Panc1 (cell line): ENCODE measurements at regions not wholly inside any gene's neighbourhood (a gene's known extent, or its start where the extent isn't known, plus 50 kb on each side); places are given as distances from the start of the nearest gene placed in this dataset.

Experiments
- CTCF ChIP-seq: fragments of 450-650 bp; IDR thresholded peaks from 2 replicates; pipeline ENCODE4 v1.5.1; 2017; ENCODE audit warnings: mild to moderate bottlenecking
- REST ChIP-seq, 2 experiments: IDR thresholded peaks; 2 replicates each; pipeline ENCODE4 v1.6.1; 2011 to 2012; ENCODE audit warnings: low read depth in 2 of 2, control low read depth in 1 of 2, low read length in 1 of 2, mild to moderate bottlenecking in 1 of 2, moderate library complexity in 1 of 2; ENCODE audit not compliant: insufficient read depth in 1 of 2

- TF ChIP-seq REST (IDR thresholded peaks at IDR 0.05; ENCODE audit: insufficient read depth in 1 of 2, low read depth in 2 of 2, low read length in 1 of 2) (no peak), CTCF (no peak)
Measured at GRCh38 chr3:66825375-66825774, 172.7 kb upstream of the KBTBD8 start.
